ENCODE measurements at regions not wholly inside any gene's neighbourhood (a gene's known extent, or its start where the extent isn't known, plus 50 kb on each side); places are given as distances from the start of the nearest gene placed in this dataset.

- Histone ChIP-seq H3K27me3 (ENCODE audit: control insufficient read depth, extremely low read depth, insufficient read depth, low read length) (no peaks in the 10 kb centered on the region), H3K9me3 (ENCODE audit: control insufficient read depth, low read depth, low read length) (no peaks in the 10 kb centered on the region), H3K36me3 (ENCODE audit: control insufficient read depth in 2 of 2, extremely low read depth in 1 of 2, insufficient read depth in 2 of 2, low read length in 2 of 2) (no peaks in the 10 kb centered on the region), H3K79me2 (ENCODE audit: control insufficient read depth, insufficient read depth, low read length) (no peaks in the 10 kb centered on the region), H3K4me3 (ENCODE audit: control insufficient read depth in 2 of 3, extremely low read depth in 1 of 3, insufficient read depth in 2 of 3, low read depth in 1 of 3, low read length in 3 of 3) (no peak overlapping the region), H3K27ac (ENCODE audit: control insufficient read depth, insufficient read depth, low read length) (no peak overlapping the region), H2AFZ (ENCODE audit: control insufficient read depth, low read length) (no peak overlapping the region), H4K20me1 (ENCODE audit: control insufficient read depth, extremely low read depth, insufficient read depth, low read length) (no peaks in the 10 kb centered on the region), H3K4me2 (ENCODE audit: control insufficient read depth, extremely low read depth, insufficient read depth, low read depth, low read length) (no peak overlapping the region), H3K9ac (ENCODE audit: control insufficient read depth, extremely low read depth, insufficient read depth, low read length) (no peak overlapping the region), H3K9me1 (ENCODE audit: control insufficient read depth, extremely low read depth, insufficient read depth, low read length) (no peaks in the 10 kb centered on the region), H3K4me1 (ENCODE audit: control insufficient read depth, extremely low read depth, insufficient read depth, low read length) (no peaks in the 10 kb centered on the region)
- no peak for DNase-seq (ENCODE audit: low read depth, low spot score)
- TF ChIP-seq, protein P1, sequence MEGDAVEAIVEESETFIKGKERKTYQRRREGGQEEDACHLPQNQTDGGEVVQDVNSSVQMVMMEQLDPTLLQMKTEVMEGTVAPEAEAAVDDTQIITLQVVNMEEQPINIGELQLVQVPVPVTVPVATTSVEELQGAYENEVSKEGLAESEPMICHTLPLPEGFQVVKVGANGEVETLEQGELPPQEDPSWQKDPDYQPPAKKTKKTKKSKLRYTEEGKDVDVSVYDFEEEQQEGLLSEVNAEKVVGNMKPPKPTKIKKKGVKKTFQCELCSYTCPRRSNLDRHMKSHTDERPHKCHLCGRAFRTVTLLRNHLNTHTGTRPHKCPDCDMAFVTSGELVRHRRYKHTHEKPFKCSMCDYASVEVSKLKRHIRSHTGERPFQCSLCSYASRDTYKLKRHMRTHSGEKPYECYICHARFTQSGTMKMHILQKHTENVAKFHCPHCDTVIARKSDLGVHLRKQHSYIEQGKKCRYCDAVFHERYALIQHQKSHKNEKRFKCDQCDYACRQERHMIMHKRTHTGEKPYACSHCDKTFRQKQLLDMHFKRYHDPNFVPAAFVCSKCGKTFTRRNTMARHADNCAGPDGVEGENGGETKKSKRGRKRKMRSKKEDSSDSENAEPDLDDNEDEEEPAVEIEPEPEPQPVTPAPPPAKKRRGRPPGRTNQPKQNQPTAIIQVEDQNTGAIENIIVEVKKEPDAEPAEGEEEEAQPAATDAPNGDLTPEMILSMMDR (optimal IDR thresholded peaks at IDR 0.05 in 1 of 3, IDR thresholded peaks at IDR 0.05 in 1 of 3, conservative IDR thresholded peaks at IDR 0.05 in 1 of 3; ENCODE audit: extremely low read depth in 1 of 3, insufficient read depth in 2 of 3, low read length in 3 of 3), result no peak
- TF ChIP-seq EZH2 (IDR thresholded peaks at IDR 0.05; ENCODE audit: low read length), result no peak
- dilution Hi-C loops (cut with MboI; ENCODE audit: extremely low pct_ligation_motif_present, low sequenced_read_pairs), result no loop called here
- FAIRE-seq, result no peak
Observed at GRCh38 chr22:33186816-33187215, 128.6 kb upstream of the SYN3 start.

GRCh38 chr22:33180356-33180755 is 122.2 kb upstream of the SYN3 start:
- FAIRE-seq (no peak), DNase-seq (ENCODE audit: low read depth, low spot score) (no peak)
- Histone ChIP-seq H3K4me1 (ENCODE audit: control insufficient read depth, extremely low read depth, insufficient read depth, low read length) (no peaks in the 10 kb centered on the region), H3K9ac (ENCODE audit: control insufficient read depth, extremely low read depth, insufficient read depth, low read length) (no peak overlapping the region), H3K27ac (ENCODE audit: control insufficient read depth, insufficient read depth, low read length) (no peak overlapping the region), H3K9me3 (ENCODE audit: control insufficient read depth, low read depth, low read length) (no peaks in the 10 kb centered on the region), H3K27me3 (ENCODE audit: control insufficient read depth, extremely low read depth, insufficient read depth, low read length) (no peaks in the 10 kb centered on the region), H4K20me1 (ENCODE audit: control insufficient read depth, extremely low read depth, insufficient read depth, low read length) (no peaks in the 10 kb centered on the region), H3K9me1 (ENCODE audit: control insufficient read depth, extremely low read depth, insufficient read depth, low read length) (no peaks in the 10 kb centered on the region), H3K4me2 (ENCODE audit: control insufficient read depth, extremely low read depth, insufficient read depth, low read depth, low read length) (no peak overlapping the region), H3K36me3 (ENCODE audit: control insufficient read depth in 2 of 2, extremely low read depth in 1 of 2, insufficient read depth in 2 of 2, low read length in 2 of 2) (no peaks in the 10 kb centered on the region), H3K4me3 (ENCODE audit: control insufficient read depth in 2 of 3, extremely low read depth in 1 of 3, insufficient read depth in 2 of 3, low read depth in 1 of 3, low read length in 3 of 3) (no peak overlapping the region), H2AFZ (ENCODE audit: control insufficient read depth, low read length) (no peak overlapping the region), H3K79me2 (ENCODE audit: control insufficient read depth, insufficient read depth, low read length) (no peaks in the 10 kb centered on the region)
- dilution Hi-C loops (cut with MboI; ENCODE audit: extremely low pct_ligation_motif_present, low sequenced_read_pairs), result no loop called here
- TF ChIP-seq EZH2 (IDR thresholded peaks at IDR 0.05; ENCODE audit: low read length), result no peak
- TF ChIP-seq, protein P1 (optimal IDR thresholded peaks at IDR 0.05 in 1 of 3, IDR thresholded peaks at IDR 0.05 in 1 of 3, conservative IDR thresholded peaks at IDR 0.05 in 1 of 3; ENCODE audit: extremely low read depth in 1 of 3, insufficient read depth in 2 of 3, low read length in 3 of 3), result no peak

Data from keratinocyte (primary cell).